Activated naive CD4-positive, alpha-beta T cell treated with anti-CD3 and anti-CD28 coated beads, Interleukin-2, amount 50 U/mL, for 16 hours (primary cell): ENCODE measurements at regions not wholly inside any gene's neighbourhood (a gene's known extent, or its start where the extent isn't known, plus 50 kb on each side); places are given as distances from the start of the nearest gene placed in this dataset.
"Not testable (repeated sequence)": the region's sequence is repeated elsewhere in the genome, so short reads cannot be mapped to it uniquely, and the experiment has no call there.

Experiments
- DNase-seq: peaks from one replicate; pipeline ENCODE4 v3.0.0-alpha.2; 2020

GRCh38 chr14:105944632-105945610, 418.5 kb downstream of the TMEM121 start:
- peak; percentile 80 for DNase-seq

GRCh38 chr14:105945896-105946295, 419.5 kb downstream of the TMEM121 start:
- DNase-seq: no peak

GRCh38 chr14:105947599-105947998, 421.2 kb downstream of the TMEM121 start:
- no peak for DNase-seq

GRCh38 chr14:105948955-105949354, 422.6 kb downstream of the TMEM121 start:
- DNase-seq: not testable (repeated sequence)

GRCh38 chr14:105950364-105950892, 424.0 kb downstream of the TMEM121 start:
- not testable (repeated sequence) for DNase-seq

GRCh38 chr14:105951399-105951798, 425.0 kb downstream of the TMEM121 start:
- DNase-seq: no peak

- DNase-seq: no peak
Measured at GRCh38 chr14:105952222-105952621, 425.8 kb downstream of the TMEM121 start.

- no peak for DNase-seq
Measured at GRCh38 chr14:105952826-105953225, 426.4 kb downstream of the TMEM121 start.

GRCh38 chr14:105961625-105962024, 435.2 kb downstream of the TMEM121 start:
- not testable (repeated sequence) for DNase-seq

GRCh38 chr14:105962532-105962931, 436.1 kb downstream of the TMEM121 start:
- DNase-seq: no peak

- no peak for DNase-seq
Measured at GRCh38 chr14:105968291-105968690, 441.9 kb downstream of the TMEM121 start.

- DNase-seq: not testable (repeated sequence)
Measured at GRCh38 chr14:105969026-105969425, 442.6 kb downstream of the TMEM121 start.

- not testable (repeated sequence) for DNase-seq
Measured at GRCh38 chr14:105970821-105971220, 444.4 kb downstream of the TMEM121 start.

GRCh38 chr14:105971593-105972500, 445.5 kb downstream of the TMEM121 start:
- DNase-seq: no peak

- peak; percentile 76 for DNase-seq
Measured at GRCh38 chr14:105974902-105975301, 448.5 kb downstream of the TMEM121 start.

GRCh38 chr14:105978618-105979295, 452.4 kb downstream of the TMEM121 start:
- DNase-seq: no peak

- DNase-seq: no peak
Measured at GRCh38 chr14:105979446-105979845, 453.1 kb downstream of the TMEM121 start.

- no peak for DNase-seq
Measured at GRCh38 chr14:105980224-105980623, 453.8 kb downstream of the TMEM121 start.

GRCh38 chr14:105981517-105982302, 455.3 kb downstream of the TMEM121 start:
- peak; percentile 29 for DNase-seq

- no peak for DNase-seq
Measured at GRCh38 chr14:105982664-105983063, 456.3 kb downstream of the TMEM121 start.

- DNase-seq: no peak
Measured at GRCh38 chr14:105986894-105987284, 460.5 kb downstream of the TMEM121 start.

- DNase-seq: no peak
Measured at GRCh38 chr14:105987563-105987962, 461.2 kb downstream of the TMEM121 start.
